SH-SY5Y (cell line): ENCODE measurements at regions not wholly inside any gene's neighbourhood (a gene's known extent, or its start where the extent isn't known, plus 50 kb on each side); places are given as distances from the start of the nearest gene placed in this dataset.

Experiments used
- GATA2 ChIP-seq: IDR thresholded peaks from 2 replicates; pipeline ENCODE4 v1.6.1; 2011; ENCODE audit warnings: mild to moderate bottlenecking, low read depth, low read length
- GATA3 ChIP-seq: IDR thresholded peaks from 2 replicates; pipeline ENCODE4 v1.6.1; 2011; ENCODE audit warnings: low read depth, mild to moderate bottlenecking, low read length, moderate library complexity

DNA sequence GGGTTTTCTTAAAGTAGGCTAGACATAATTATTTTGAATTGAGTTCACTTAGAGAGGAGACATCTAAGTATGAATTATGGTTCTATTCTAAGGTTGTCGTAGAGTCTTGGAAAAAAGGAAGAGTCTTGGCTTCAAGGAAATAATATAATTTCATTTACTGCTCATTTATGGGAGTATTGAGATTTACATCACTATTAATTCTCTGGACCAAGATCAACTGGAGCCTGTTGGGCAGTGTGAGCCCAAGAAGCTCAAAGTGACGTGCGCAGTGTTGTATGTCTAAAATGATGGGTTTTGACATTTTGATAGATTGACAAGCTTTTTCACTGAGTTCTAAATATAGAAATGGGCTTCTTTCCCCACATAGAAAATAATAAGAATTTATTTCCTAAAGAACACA, 154.7 kb downstream of the QPCT start:
- no peak for TF ChIP-seq GATA3
- no peak for TF ChIP-seq GATA2

DNA sequence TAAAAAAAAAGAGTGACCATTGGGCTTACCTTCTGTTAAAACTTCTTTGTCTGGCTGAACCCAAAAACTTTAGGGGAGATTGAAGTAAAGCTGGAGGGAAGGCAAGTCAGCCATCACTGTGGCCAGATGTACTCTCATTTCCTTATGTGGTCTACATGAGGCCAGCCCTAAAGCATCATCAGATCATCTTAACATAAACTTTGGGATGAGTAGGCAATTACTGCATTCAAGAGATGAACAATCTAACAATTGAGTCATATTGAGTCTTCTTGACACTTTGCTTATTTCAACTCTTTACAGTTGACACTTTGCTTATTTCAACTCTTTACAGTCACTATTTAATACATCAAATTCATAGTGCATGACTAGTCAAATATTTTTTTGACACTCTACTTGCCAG, 155.6 kb downstream of the QPCT start:
- no peak for TF ChIP-seq GATA2
- TF ChIP-seq GATA3: no peak

DNA sequence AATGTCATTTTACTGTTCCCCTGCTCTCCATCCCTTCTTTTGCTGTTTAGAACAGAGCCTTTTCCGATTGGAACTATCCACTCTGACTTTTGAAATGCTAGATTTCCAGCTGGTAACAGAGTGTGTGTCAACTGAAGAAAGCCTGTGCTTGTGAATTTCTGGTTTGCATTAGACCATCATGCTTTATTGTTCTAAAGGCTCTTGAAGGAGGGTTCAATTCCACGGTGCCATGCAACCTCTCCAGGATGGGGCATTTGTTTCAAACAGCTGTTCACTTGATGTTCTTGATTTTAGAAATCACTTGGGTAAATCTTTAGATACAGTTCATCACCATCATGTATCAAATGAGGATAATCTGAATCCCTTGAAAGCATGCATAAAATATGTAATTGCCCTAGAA, 156.7 kb downstream of the QPCT start:
- no peak for TF ChIP-seq GATA2
- TF ChIP-seq GATA3: no peak

DNA sequence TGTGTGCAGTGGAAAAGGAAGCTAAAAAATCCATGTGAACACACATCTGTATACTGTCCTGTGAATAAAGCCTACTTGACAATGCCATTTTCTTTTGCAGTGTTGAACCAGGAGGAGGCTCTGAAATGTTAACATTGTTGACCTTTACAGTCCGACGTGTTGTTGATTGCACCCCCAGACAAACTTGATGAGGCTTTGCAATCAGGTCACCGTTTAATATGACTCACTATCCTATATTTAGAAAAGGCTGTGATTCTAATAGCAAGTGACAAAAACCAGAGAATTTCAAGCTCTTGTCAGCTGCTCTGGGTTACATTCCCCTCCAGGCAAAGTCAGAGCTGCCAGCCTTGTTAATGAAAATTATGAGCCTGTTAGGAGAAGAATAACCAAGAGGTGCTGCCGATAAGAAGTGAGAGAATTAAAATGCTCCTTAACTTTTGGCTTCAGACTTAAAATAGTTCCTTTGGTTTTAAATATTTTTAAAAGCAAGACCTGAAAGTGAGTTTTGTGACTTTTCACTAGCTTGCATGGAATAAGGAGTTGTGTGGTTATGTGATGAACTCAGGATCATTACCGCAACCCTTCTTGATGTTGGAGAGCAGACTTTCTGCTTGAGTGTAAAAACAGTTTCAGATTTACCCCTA, 162.1 kb downstream of the QPCT start:
- TF ChIP-seq GATA3 (peak; percentile 43), GATA2 (peak; percentile 82)

DNA sequence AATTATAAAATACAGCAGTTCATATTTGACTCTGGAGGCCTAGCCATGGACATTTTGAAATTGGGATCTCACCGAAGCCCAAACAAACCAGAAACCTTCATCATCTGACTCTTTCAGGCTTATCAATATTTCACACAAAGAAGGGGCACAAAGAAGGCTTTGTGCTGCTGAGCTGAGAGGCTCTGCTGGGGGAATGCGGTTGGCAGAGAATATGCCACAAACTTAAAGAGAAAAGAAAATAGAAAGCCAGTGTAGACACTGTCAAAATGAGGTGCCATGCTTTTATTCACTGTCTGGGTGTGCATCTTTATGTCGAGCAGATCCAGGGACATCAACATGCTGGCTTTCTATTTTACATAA, 162.6 kb downstream of the QPCT start:
- no peak for TF ChIP-seq GATA2
- TF ChIP-seq GATA3: no peak

DNA sequence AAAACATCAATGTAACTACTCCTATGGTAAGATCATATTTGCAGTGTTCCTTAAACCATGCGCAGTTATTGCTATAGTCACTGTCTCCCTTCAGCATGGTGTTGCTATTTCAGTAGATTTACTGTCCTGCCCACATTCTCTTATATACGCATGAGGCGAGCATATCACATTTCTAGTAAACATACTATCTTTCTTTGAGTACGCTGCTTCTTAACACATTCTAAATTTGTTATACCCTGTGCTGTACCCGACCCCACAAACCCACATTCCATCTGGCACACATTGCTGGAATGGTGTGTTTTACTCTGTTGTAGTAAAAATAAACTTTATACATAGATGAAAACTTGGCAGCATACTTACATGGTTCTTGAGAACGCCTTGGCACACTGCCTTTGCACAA, 163.3 kb downstream of the QPCT start:
- no peak for TF ChIP-seq GATA2
- no peak for TF ChIP-seq GATA3

DNA sequence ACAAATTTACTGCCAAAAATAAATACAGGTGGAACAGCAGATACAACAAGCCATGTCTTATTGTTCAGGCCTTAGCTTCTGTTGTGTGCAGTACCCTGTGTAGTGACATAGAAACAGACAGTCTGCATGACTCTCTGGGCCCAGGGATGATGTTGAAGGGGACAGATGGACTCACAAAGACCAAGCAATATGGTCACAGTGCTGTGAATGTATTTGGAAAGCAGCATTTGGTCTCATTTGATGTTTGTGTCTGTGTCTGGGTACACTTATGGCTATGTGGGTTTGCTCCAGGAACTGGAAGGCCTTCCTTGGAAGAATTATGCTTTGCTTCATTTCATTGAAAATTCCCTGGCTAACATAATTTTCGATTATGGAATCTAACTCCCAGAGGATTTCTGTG, 158.5 kb downstream of the CDC42EP3 start:
- TF ChIP-seq GATA3 (no peak), GATA2 (no peak)

DNA sequence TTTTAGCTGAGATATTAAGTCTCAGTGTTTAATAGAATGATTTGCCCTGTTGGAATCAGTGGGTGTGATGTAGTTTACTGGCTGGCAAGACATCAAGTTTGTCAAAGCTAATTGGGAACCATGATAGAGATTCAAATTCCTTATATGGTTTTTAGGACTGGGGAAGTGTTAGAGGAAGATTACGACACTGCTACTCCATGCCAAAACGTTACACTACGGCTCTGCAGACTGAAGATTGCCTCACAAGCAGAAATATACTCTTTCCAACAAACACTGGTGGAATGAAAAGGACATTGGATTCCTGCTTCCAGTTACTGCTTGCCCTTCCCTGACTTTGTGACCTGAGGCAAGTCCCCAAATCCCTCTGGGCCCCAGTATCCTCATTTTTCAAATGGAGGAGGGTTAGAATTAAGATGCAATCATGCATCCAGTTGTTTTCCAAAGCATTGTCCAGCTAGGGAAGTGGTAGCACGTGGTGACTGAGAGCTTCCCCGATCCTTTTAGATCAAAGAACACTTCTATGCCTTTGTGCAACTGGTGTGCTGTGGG, 147.6 kb downstream of the CDC42EP3 start:
- TF ChIP-seq GATA3: no peak
- TF ChIP-seq GATA2: no peak

DNA sequence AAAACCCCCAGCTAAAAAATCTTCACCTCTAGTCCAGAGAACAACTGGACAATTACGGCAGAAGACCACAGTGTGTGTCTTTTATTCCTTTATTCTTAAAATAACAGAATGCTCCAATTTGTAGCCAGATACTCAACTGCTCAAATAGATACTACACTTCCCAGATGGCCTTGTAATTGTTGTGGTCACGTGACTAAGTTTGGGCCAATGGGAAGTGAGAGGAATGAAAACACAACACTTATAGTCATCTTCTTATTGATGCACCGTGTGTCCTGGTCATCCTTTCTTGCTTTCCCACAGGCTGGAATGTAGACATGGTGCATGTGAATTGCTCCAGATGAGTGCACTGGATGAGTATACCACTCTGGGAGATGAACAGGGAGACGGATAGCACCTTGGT, 145.1 kb downstream of the CDC42EP3 start:
- TF ChIP-seq GATA2 (no peak), GATA3 (no peak)

DNA sequence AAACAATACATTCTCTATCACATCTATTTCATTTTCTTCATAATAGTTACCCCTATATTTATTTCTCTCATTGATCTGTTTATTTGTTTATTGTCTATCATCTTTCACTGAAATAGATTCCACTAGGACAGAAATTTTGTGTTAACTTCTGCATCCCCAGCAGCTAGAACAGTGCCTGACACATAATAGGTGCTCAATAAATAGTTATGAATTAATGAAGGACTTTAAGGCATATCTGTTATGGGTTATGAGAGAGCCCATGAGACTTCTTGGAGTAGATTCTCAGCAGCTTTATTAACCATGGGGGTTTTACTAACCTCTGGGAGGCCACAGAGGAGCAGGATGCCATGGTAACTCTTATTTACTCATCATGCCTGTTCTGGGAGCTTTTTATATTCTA, 144.6 kb downstream of the CDC42EP3 start:
- no peak for TF ChIP-seq GATA3
- TF ChIP-seq GATA2: no peak

DNA sequence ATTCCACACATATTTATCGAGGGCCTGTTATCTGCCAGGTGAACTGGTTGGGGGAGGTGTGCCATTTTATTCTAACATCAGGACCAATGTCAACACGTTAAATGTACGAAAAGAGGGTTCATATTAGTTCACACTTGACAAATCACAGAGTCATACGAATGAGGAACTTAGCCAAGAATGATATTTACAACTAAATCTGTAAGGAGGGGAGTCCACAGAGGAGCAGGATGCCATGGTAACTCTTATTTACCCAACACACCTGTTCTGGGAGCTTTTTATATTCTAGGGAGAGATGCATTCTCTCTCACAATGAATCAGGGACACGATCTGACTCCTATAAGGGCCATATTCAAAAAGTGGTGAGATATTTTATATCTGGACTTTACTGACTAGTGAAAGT, 144.1 kb downstream of the CDC42EP3 start:
- no peak for TF ChIP-seq GATA2

DNA sequence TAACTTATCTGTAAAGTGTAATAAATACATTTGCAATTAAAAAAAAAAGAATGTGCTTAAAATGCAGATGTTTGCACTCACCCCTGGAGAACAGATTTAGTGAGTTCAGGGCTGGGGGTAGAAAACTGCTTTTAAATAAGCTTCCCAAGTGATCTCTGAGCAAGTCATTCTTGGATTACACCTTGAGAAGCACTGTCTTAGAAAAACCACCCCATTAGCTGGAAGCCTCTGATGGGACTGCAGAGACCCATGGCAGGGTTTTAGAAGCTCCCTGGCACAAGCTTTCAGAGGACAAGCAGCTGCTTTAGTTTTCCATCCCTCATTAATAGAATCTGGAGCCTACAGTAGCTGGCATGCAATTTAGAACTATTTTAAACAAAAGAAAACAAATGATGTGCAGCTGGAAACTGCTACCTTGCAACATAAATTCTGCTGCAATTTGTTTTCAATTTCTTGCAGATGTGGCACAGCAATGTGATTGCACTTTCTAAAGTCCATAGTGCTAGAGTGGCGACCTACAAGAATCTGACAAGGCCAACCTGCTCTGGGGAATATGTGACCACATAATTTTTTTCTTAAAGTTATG, 141.5 kb downstream of the CDC42EP3 start:
- TF ChIP-seq GATA2 (no peak), GATA3 (no peak)

DNA sequence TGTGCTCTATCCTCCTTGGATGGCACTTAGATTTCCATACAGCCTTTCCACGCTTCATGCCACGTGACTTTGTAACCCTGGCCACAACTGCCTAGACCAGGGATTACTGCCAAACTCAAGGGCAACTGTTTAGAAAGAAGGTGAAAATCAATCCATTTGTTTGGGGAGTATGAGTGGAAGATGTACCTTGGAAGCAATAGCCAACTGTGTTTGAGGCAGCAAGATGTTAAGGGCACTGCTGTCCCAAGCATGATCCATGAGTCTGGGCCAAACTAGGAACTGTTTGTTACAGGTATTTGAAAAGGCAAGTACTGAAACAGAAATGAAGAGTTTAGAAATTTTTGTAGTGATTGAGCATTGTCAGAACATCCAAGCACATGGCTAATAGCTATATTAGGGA, 138.9 kb downstream of the CDC42EP3 start:
- TF ChIP-seq GATA2: no peak
- no peak for TF ChIP-seq GATA3

DNA sequence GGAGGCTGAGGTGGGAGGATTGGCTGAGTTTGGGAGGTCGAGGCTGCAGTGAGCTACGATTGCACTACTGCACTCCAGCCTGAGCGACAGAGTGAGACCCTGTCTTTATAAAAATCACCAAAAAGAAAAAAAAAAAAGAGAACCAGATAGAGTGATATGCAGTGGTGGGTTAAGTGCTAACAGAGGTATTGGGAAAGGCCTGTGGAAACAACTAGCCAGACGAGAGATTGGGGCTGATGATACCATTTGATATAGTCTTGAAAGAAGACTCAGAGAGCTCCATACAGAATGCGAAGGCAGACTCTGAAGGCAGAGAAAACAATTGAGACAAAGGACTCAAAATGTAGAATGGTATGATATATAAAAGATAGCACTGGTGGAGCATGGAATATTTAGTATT, 134.1 kb downstream of the CDC42EP3 start:
- TF ChIP-seq GATA3 (no peak), GATA2 (no peak)

DNA sequence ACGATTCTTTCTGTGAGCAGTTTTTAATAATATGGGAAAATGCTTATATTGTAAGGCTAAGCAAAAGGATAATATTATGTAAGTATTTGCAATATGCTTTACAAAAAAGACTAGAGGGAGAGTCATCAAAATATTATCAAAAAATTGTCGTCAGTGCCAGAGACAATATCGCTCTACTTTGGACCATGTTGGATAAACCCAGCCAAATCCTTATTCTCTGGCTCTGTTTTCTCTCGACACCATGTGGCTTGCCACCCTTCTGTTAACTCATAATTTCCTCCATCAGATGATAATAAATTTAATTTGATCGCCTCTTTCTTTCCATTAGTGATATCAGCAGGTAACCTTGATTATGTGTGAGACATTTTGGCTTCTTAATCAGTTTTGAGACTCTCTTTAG, 129.9 kb downstream of the CDC42EP3 start:
- no peak for TF ChIP-seq GATA3
- no peak for TF ChIP-seq GATA2

DNA sequence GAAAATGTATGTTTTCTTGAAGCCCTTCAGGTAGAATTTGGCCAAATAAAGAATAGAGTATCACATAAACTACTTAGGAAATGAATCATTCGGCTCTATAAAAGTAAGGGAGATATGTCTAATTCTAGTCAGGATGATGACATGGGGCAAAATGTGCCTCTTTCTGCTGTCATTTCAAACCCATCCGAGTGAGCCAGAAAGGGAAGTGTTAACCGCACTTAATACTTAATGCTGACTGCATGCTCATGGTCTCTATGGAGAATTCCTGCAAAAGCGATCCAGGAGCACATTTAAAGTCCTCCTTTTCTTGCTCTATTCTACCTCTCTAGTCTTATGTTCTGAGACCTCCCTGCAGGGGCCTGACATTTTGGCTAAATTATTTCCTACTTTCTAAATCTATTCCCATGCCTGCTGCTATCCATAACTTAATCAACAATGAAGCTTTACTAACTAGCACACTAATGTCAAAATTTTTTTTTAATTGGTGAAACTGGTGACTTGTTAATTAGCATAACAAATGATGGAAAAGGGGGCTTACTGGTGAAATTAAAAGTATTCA, 127.4 kb downstream of the CDC42EP3 start:
- no peak for TF ChIP-seq GATA2

DNA sequence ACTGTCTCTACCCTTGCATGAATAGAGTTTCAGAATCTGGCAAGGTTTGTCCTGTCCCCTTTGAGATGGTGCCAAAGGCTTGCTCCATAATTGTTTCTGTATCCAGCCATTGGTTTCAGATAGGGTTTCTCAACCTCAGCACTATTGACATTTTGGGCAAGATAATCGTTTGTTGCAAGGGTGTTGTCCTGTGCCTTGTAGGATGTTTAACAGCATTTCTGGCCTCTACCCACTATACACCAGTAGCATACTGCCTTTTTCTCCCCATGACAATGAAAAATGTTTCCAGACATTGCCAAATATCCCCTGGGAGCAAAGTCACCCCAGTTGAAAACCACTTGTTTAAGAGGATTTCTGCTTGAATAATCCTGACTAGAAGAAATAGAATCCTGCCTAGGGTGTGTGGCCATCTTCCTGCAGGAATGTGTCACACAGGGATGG, 126.8 kb downstream of the CDC42EP3 start:
- TF ChIP-seq GATA3: no peak
- no peak for TF ChIP-seq GATA2

DNA sequence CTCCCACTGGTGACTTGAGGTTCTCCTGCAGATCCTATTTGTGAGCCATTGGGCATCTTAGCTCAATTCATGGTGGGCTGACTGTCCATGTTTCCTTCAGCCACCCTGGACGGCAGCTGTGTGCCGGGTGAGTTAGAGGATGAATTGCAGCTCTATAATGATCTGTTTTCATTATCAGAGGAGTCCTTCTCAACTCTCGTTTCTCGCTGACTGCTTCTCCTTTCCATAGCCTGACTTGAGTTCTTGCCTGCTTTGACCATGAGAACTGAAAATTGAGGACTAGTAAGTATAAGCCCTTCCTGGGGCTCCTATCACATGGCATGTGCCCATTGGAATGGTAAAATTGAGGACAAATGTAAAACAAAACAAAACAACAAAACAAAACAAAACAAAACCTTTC, 121.8 kb downstream of the CDC42EP3 start:
- TF ChIP-seq GATA3 (no peak), GATA2 (no peak)
